ENCODE measurements at regions not wholly inside any gene's neighbourhood (a gene's known extent, or its start where the extent isn't known, plus 50 kb on each side); places are given as distances from the start of the nearest gene placed in this dataset.

DNA sequence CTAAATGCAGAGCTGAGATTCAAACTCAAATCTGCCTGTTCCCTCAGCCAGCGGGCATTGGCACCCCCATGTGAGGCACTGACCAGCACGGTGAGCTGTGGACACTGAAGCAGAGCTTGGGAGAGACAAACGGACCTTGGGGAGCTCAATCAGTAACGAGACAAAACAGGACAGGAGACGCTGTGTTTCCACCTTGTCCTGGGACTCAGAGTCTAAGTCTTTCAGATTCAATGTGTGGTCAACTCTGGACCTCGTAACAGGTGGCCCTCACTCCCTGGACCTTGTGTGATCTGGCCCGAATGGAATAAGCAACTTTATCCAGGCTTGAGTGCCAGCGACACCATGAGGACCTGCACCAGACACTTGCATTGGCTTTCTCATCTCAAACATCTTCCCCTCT, 232.5 kb downstream of the UACA start:
- Histone ChIP-seq H3K27ac (replicated peaks) (no peak overlapping the region), H3K4me3 (replicated peaks; ENCODE audit: insufficient read depth, low read length) (no peak overlapping the region)
- no peak for TF ChIP-seq POLR2AphosphoS5 (IDR thresholded peaks at IDR 0.05; ENCODE audit: low read depth)

DNA sequence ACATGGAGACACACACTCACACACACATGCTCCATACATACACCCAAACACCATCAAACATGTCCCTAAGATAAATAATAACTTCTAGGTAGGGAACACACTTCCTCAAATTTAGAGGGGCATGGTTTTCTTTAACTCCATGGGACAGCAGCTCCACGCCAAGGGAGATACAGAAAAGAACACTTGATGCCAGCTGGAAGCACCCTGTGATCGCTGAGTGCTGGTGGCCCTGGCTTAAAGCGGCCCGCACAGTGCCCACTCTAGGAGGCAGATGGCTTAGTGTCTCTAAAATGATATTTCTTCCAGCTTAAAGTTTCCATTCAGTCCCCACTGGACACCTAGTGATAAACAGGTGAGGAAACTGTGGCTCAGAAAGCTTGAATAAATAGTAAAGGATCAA, 232.9 kb downstream of the UACA start:
- TF ChIP-seq SPI1 (IDR thresholded peaks at IDR 0.05; ENCODE audit: borderline replicate concordance, low read depth) (peak; percentile 42; the same call in 1 of the 2 replicates), GABPA (IDR thresholded peaks at IDR 0.05; ENCODE audit: low read depth) (no peak), POLR2AphosphoS5 (IDR thresholded peaks at IDR 0.05; ENCODE audit: low read depth) (no peak)
- TF ChIP-seq, protein P1, sequence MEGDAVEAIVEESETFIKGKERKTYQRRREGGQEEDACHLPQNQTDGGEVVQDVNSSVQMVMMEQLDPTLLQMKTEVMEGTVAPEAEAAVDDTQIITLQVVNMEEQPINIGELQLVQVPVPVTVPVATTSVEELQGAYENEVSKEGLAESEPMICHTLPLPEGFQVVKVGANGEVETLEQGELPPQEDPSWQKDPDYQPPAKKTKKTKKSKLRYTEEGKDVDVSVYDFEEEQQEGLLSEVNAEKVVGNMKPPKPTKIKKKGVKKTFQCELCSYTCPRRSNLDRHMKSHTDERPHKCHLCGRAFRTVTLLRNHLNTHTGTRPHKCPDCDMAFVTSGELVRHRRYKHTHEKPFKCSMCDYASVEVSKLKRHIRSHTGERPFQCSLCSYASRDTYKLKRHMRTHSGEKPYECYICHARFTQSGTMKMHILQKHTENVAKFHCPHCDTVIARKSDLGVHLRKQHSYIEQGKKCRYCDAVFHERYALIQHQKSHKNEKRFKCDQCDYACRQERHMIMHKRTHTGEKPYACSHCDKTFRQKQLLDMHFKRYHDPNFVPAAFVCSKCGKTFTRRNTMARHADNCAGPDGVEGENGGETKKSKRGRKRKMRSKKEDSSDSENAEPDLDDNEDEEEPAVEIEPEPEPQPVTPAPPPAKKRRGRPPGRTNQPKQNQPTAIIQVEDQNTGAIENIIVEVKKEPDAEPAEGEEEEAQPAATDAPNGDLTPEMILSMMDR (IDR thresholded peaks at IDR 0.05; ENCODE audit: insufficient read depth, low read length): no peak
- TF ChIP-seq, protein P2, sequence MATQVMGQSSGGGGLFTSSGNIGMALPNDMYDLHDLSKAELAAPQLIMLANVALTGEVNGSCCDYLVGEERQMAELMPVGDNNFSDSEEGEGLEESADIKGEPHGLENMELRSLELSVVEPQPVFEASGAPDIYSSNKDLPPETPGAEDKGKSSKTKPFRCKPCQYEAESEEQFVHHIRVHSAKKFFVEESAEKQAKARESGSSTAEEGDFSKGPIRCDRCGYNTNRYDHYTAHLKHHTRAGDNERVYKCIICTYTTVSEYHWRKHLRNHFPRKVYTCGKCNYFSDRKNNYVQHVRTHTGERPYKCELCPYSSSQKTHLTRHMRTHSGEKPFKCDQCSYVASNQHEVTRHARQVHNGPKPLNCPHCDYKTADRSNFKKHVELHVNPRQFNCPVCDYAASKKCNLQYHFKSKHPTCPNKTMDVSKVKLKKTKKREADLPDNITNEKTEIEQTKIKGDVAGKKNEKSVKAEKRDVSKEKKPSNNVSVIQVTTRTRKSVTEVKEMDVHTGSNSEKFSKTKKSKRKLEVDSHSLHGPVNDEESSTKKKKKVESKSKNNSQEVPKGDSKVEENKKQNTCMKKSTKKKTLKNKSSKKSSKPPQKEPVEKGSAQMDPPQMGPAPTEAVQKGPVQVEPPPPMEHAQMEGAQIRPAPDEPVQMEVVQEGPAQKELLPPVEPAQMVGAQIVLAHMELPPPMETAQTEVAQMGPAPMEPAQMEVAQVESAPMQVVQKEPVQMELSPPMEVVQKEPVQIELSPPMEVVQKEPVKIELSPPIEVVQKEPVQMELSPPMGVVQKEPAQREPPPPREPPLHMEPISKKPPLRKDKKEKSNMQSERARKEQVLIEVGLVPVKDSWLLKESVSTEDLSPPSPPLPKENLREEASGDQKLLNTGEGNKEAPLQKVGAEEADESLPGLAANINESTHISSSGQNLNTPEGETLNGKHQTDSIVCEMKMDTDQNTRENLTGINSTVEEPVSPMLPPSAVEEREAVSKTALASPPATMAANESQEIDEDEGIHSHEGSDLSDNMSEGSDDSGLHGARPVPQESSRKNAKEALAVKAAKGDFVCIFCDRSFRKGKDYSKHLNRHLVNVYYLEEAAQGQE (IDR thresholded peaks at IDR 0.05; ENCODE audit: insufficient replicate concordance, low read depth): no peak
- Histone ChIP-seq H3K27me3 (ENCODE audit: insufficient read depth, poor library complexity, severe bottlenecking) (no peaks in the 10 kb centered on the region), H3K4me3 (replicated peaks; ENCODE audit: insufficient read depth, low read length) (no peak overlapping the region), H3K27ac (replicated peaks) (no peak overlapping the region)
- DNase-seq (ENCODE audit: low read depth in 1 of 2, low spot score in 1 of 2): no peak

More for the DNA sequence above, 232.5 kb downstream of the UACA start:
- no peak for DNase-seq (ENCODE audit: low read depth in 1 of 2, low spot score in 1 of 2)
- H3K27me3 ChIP-seq (ENCODE audit: insufficient read depth, poor library complexity, severe bottlenecking): no peaks in the 10 kb centered on the region

DNA sequence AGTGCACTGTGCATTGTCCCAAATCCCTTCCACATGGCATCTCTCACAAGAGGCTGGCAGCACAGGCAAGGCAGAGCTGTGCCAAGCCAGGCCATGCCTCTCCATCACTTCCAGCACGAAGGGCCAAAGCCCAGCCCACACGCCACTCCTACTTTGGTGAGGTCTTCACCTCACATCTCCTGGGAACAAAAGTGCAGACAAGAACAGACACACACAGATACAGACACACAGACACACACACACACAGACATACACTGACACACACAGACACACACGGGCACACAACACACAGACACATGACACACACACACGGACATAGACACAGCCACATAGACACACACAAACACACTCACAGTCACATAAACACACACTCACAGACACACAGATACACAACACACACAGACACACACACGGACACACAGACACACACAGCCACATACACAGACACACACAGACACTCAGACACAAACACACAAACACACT, 233.3 kb downstream of the UACA start:
- DNase-seq (ENCODE audit: low read depth in 1 of 2, low spot score in 1 of 2): no peak
- Histone ChIP-seq H3K27me3 (ENCODE audit: insufficient read depth, poor library complexity, severe bottlenecking) (no peaks in the 10 kb centered on the region), H3K4me3 (replicated peaks; ENCODE audit: insufficient read depth, low read length) (no peak overlapping the region), H3K27ac (replicated peaks) (no peak overlapping the region)
- TF ChIP-seq POLR2AphosphoS5 (IDR thresholded peaks at IDR 0.05; ENCODE audit: low read depth) (no peak), GABPA (IDR thresholded peaks at IDR 0.05; ENCODE audit: low read depth) (no peak)

DNA sequence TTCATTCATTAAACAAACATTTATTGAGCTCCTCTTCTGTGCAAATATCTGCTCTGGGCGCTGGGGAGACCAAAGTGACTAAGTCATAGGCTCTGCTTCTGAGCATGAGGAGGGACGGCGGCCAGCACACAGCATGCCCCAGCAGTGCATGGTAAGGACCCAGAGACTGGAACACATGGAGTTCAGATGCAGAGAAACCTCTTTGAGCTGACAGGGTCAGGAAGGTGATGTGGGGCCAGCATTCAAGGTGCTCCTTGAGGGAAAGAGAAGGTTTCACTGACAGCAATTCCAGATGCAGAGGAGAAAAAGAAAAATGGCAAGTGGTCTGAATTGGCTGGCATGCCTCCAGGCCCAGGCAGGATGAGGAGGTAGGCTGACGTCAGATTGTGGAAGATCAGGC, 234.5 kb downstream of the UACA start:
- DNase-seq (ENCODE audit: low read depth in 1 of 2, low spot score in 1 of 2): no peak
- no peak overlapping the region for H3K4me3 ChIP-seq (replicated peaks; ENCODE audit: insufficient read depth, low read length)
- no peak overlapping the region for H3K27ac ChIP-seq (replicated peaks)
- H3K27me3 ChIP-seq (ENCODE audit: insufficient read depth, poor library complexity, severe bottlenecking): no peaks in the 10 kb centered on the region
- TF ChIP-seq, protein P1 (IDR thresholded peaks at IDR 0.05; ENCODE audit: insufficient read depth, low read length): no peak
- TF ChIP-seq, protein P2 (IDR thresholded peaks at IDR 0.05; ENCODE audit: insufficient replicate concordance, low read depth): no peak
- TF ChIP-seq POLR2AphosphoS5 (IDR thresholded peaks at IDR 0.05; ENCODE audit: low read depth) (no peak), SPI1 (IDR thresholded peaks at IDR 0.05; ENCODE audit: borderline replicate concordance, low read depth) (no peak), GABPA (IDR thresholded peaks at IDR 0.05; ENCODE audit: low read depth) (no peak)

DNA sequence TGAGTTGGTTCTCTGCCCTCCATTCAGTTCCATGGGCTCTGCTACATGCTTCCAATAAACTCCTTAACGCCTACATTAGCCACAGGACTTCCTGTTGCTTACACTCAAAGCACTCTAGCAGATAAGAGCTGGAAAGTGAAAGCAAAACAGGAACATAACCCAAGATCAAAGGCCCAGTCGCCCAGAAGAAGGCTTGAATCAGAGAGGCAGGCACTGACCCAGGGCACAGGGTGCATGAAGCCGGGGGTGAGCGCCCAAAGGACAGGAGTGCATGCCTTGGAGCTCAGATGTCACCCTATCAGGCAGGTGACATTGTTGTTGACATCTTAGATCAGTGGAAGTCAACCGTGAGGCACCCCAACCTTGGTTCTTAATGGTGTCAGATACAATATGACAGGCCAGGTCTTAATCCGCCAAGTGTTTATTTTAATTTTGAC, 235.1 kb downstream of the UACA start:
- Histone ChIP-seq H3K27me3 (ENCODE audit: insufficient read depth, poor library complexity, severe bottlenecking) (no peaks in the 10 kb centered on the region), H3K27ac (replicated peaks) (peak overlapping the region; percentile 42), H3K4me3 (replicated peaks; ENCODE audit: insufficient read depth, low read length) (no peak overlapping the region)
- DNase-seq (ENCODE audit: low read depth in 1 of 2, low spot score in 1 of 2): peak in 1 of 2 experiments; percentile 70
- TF ChIP-seq POLR2AphosphoS5 (IDR thresholded peaks at IDR 0.05; ENCODE audit: low read depth): peak; percentile 44; the same call in 1 of the 2 replicates
- TF ChIP-seq, protein P1 (IDR thresholded peaks at IDR 0.05; ENCODE audit: insufficient read depth, low read length): no peak
- TF ChIP-seq SPI1 (IDR thresholded peaks at IDR 0.05; ENCODE audit: borderline replicate concordance, low read depth): peak; percentile 63; the same call in 1 of the 2 replicates
- no peak for TF ChIP-seq GABPA (IDR thresholded peaks at IDR 0.05; ENCODE audit: low read depth)
- TF ChIP-seq, protein P2 (IDR thresholded peaks at IDR 0.05; ENCODE audit: insufficient replicate concordance, low read depth): no peak
